Fibroblast of skin of right quadriceps (primary cell): ENCODE measurements at regions not wholly inside any gene's neighbourhood (a gene's known extent, or its start where the extent isn't known, plus 50 kb on each side); places are given as distances from the start of the nearest gene placed in this dataset.

Source experiments
- DNase-seq: peaks from one replicate; pipeline ENCODE4 v3.0.0-alpha.2; 2013

GRCh38 chr10:61545170-61545569 lies 92.0 kb upstream of the TMEM26 start:
- DNase-seq, result no peak

- no peak for DNase-seq
Measured at GRCh38 chr10:61543831-61544230, 90.7 kb upstream of the TMEM26 start.

- no peak for DNase-seq
Measured at GRCh38 chr10:61542596-61542995, 89.4 kb upstream of the TMEM26 start.

- no peak for DNase-seq
Measured at GRCh38 chr10:61541960-61542359, 88.8 kb upstream of the TMEM26 start.

- DNase-seq, result no peak
Measured at GRCh38 chr10:61539876-61540275, 86.7 kb upstream of the TMEM26 start.

GRCh38 chr10:61529208-61529607 lies 76.0 kb upstream of the TMEM26 start:
- DNase-seq, result no peak

GRCh38 chr10:61503051-61503450 lies 49.9 kb upstream of the TMEM26 start:
- DNase-seq, result peak; percentile 68
